Stimulated activated CD4-positive, alpha-beta T cell treated with anti-CD3 and anti-CD28 coated beads, Interleukin-15, amount 100 ng/mL, for 24 hours (primary cell): ENCODE measurements at regions not wholly inside any gene's neighbourhood (a gene's known extent, or its start where the extent isn't known, plus 50 kb on each side); places are given as distances from the start of the nearest gene placed in this dataset.

Experiments
- DNase-seq: peaks from one replicate; pipeline ENCODE4 v3.0.0-alpha.2; 2020

DNA sequence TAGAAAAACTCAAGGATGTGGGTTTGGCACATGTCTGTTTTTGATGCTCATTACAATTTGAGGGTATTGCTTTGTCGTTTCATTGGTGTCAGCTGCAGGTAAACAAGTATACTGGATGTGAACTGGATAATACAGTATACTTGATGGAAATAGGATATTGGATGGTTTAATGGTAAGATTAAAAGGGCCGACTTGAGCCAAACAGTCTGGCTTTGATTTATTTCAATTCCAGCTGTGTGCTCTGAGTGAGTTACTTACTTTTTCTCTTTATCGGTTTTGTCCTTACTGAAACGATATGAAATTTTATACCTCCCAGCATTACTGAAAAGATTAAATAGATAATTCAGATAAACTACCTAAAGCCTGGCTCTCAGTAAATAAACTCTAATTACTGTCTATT, 227.6 kb downstream of the ASXL3 start:
- no peak for DNase-seq

DNA sequence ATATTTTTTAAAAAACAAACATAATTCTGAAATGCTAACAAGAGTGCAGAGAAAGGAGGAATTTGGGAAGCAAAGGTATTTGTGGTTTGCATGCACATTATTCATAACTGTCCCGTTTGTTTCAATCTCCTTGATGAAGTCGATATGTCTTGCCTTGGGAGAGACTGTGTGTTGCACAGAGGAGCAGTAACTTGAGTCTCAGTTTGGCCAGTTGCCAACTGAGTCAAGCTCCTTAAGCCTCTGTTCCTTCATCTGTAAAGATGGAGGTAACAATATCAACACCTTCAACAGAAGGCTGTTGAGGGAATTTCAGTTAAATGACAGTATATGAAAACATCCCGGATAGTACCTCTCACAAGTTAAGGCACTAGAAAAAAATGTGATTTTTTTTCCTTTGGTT, 226.2 kb downstream of the ASXL3 start:
- no peak for DNase-seq

DNA sequence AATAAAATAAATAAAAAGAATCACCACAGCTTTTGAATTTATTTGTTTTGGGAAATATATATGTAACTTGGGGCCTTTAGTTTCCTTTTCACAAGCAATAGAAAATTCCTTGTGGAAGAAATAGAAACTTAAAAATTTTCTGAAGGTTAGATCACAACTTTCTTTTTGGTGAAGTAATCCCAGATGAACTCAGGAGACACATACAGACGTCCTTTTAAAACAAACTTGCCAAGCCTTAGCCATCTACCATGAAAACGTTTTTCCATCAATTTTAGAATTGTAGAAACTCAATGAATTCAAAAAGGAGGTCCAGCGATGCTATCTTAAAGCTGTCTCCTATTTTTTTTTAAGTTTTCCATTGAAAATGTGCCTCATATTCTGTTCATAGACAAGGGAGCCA, 225.6 kb downstream of the ASXL3 start:
- DNase-seq, result no peak

DNA sequence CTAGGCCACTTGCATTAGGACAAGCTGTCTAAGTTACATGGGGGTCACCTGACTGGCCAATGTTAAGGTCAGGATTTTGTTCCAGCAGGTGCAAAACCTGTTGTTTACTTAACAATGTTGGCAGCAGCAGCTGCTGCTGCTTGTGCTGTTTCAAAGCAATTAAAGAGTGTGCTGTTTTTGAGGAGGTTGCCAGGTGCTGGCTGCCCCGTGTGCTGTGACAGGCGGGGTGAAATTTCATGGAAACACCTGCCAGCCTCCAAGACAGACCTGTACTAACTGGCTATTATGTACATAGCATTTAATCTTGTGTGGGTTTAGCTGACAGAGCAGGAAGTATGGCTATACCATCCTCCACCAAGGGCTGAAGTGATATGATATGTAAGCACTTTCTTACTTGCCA, 224.9 kb downstream of the ASXL3 start:
- DNase-seq, result no peak
